Natural killer cell (primary cell): ENCODE measurements at regions not wholly inside any gene's neighbourhood (a gene's known extent, or its start where the extent isn't known, plus 50 kb on each side); places are given as distances from the start of the nearest gene placed in this dataset.

Source experiments
- ATAC-seq, 3 donors: fragments of 150-1000 bp in 2 of 3; fragments of 200-7000 bp in 1 of 3; cut with Tn5 transposase; 1 replicate in 1 of 3; 2 replicates in 2 of 3; pipeline ENCODE4 v1.10.0; 2021; ENCODE audit warnings: mild to moderate bottlenecking in 2 of 3, moderate library complexity in 2 of 3
- DNase-seq, 2 donors: peaks; one replicate each; pipeline versions ENCODE4 v3.0.0 to v3.0.0-alpha.2; 2013 to 2021; ENCODE audit warnings: mixed read lengths in 1 of 2
- H3K27ac ChIP-seq: one replicate; pipeline ENCODE4 v1.5.1; 2013; ENCODE audit warnings: mild to moderate bottlenecking, low read length
- H3K27me3 ChIP-seq: one replicate; pipeline ENCODE4 v1.6.1; 2013; ENCODE audit warnings: low read length; ENCODE audit not compliant: control insufficient read depth, insufficient read depth
- H3K36me3 ChIP-seq: one replicate; pipeline ENCODE4 v1.6.1; 2013; ENCODE audit warnings: low read length; ENCODE audit not compliant: control insufficient read depth, insufficient read depth
- H3K4me1 ChIP-seq: one replicate; pipeline ENCODE4 v1.6.1; 2013; ENCODE audit warnings: low read length; ENCODE audit not compliant: control insufficient read depth, insufficient read depth
- H3K4me3 ChIP-seq: one replicate; pipeline ENCODE4 v1.5.1; 2013; ENCODE audit warnings: low read length
- H3K9me3 ChIP-seq: one replicate; pipeline ENCODE4 v1.6.1; 2013; ENCODE audit warnings: low read length; ENCODE audit not compliant: control insufficient read depth, insufficient read depth
- H3K27ac Mint-ChIP-seq, 2 donors: one replicate each; pipeline ENCODE4 v1.8.0; 2022; ENCODE audit warnings: mild to moderate bottlenecking in 2 of 2, mixed read lengths in 2 of 2, moderate library complexity in 1 of 2
- H3K27me3 Mint-ChIP-seq, 2 donors: one replicate each; pipeline ENCODE4 v1.8.0; 2022; ENCODE audit warnings: low read depth in 2 of 2, mixed read lengths in 2 of 2
- H3K36me3 Mint-ChIP-seq: one replicate; pipeline ENCODE4 v1.8.0; 2022; ENCODE audit warnings: mixed read lengths
- H3K4me1 Mint-ChIP-seq, 2 donors: one replicate each; pipeline ENCODE4 v1.8.0; 2022; ENCODE audit warnings: mixed read lengths in 2 of 2
- H3K4me3 Mint-ChIP-seq: one replicate; pipeline ENCODE4 v1.8.0; 2022; ENCODE audit warnings: mild to moderate bottlenecking, moderate library complexity, mixed read lengths
- H3K9me3 Mint-ChIP-seq, 2 donors: one replicate each; pipeline ENCODE4 v1.8.0; 2022; ENCODE audit warnings: mixed read lengths in 2 of 2
- WGBS: methylation state at CpG from one replicate; pipeline ENCODE4 v1.1.7; 2013; ENCODE audit warnings: missing lambda C conversion rate; ENCODE audit not compliant: insufficient coverage; 5-methylcytosine and 5-hydroxymethylcytosine counted together
- intact Hi-C: fragments of 100-400 bp; cut with micrococcal nuclease; formaldehyde crosslinking; loops from one replicate; pipeline ENCODE4 v1.14.2; 2022
- TF ChIP-seq, protein P1 (sequence below): fragments of 200-600 bp; IDR thresholded peaks from one replicate; pipeline ENCODE4 v1.8.0; 2022; ENCODE audit warnings: antibody characterized with exemption

DNA sequence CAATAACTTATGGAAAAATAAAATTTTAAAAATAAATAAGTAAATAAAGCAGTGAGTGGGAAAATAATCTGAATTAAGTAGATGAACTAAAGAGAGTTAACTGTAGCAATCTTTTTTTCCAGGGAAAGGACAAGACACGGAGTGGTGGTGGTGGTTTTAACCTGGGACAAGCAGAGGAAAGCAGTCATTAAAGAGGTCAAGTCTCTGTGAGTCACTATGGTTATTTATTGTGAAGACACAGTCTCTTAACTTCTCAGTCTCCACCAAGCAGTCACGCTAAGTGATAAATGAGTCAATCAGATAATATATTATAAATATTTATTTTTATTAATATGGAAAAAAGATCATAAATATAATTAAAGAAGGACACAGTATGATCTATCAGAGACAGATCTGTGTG, 228.1 kb upstream of the MEOX2 start:
- Mint-ChIP-seq H3K9me3 (peaks cover 10 to 15% of the 10 kb centered on the region in 2 donors), H3K27ac (no peak overlapping the region)
- 93% methylated on average over 1 of the region's 2 CpGs for WGBS

DNA sequence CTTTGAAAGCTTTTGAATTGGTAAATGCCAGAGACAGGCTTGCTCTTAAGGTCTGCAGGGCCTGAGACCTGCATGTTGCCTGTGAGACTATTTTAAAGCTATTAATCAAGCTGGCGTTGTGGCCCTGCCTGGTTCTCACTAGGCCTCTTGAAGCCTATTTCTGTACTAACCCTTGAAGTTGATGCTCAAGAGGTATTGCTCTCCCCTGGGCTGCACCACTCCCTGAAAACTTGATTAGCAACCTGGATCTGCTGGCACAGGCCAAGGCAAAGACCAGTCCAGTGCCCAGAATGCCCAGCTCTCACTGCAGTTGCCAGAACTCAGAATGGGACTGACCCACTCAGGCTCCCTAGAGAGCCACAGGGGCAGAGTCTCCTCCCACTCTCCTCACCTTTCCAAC, 220.0 kb upstream of the MEOX2 start:
- 90% methylated on average over 1 of the region's 1 CpG for WGBS
- intact Hi-C loops, result no loop called here

More for the DNA sequence above, 228.1 kb upstream of the MEOX2 start:
- no peaks in the 10 kb centered on the region for H3K9me3 ChIP-seq
- H3K4me1 ChIP-seq, result no peaks in the 10 kb centered on the region
- DNase-seq (no peak), ATAC-seq (no peak)
- Mint-ChIP-seq H3K27me3 (no peaks in the 10 kb centered on the region), H3K36me3 (no peaks in the 10 kb centered on the region), H3K4me1 (no peaks in the 10 kb centered on the region), H3K4me3 (no peak overlapping the region)
- H3K27ac ChIP-seq, result no peak overlapping the region
- H3K27me3 ChIP-seq, result no peaks in the 10 kb centered on the region
- TF ChIP-seq, protein P1, sequence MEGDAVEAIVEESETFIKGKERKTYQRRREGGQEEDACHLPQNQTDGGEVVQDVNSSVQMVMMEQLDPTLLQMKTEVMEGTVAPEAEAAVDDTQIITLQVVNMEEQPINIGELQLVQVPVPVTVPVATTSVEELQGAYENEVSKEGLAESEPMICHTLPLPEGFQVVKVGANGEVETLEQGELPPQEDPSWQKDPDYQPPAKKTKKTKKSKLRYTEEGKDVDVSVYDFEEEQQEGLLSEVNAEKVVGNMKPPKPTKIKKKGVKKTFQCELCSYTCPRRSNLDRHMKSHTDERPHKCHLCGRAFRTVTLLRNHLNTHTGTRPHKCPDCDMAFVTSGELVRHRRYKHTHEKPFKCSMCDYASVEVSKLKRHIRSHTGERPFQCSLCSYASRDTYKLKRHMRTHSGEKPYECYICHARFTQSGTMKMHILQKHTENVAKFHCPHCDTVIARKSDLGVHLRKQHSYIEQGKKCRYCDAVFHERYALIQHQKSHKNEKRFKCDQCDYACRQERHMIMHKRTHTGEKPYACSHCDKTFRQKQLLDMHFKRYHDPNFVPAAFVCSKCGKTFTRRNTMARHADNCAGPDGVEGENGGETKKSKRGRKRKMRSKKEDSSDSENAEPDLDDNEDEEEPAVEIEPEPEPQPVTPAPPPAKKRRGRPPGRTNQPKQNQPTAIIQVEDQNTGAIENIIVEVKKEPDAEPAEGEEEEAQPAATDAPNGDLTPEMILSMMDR, result no peak
- H3K4me3 ChIP-seq, result no peak overlapping the region
- intact Hi-C loops, result no loop called here
- H3K36me3 ChIP-seq, result no peaks in the 10 kb centered on the region

GRCh38 chr7:15905251-15906040, 219.0 kb upstream of the MEOX2 start:
- 69% methylated on average over 8 of the region's 8 CpGs for WGBS
- no peak overlapping the region for H3K4me3 ChIP-seq
- H3K27ac ChIP-seq, result no peak overlapping the region
- no peaks in the 10 kb centered on the region for H3K27me3 Mint-ChIP-seq
- no peaks in the 10 kb centered on the region for H3K4me1 ChIP-seq
- no peak overlapping the region for H3K4me3 Mint-ChIP-seq
- ATAC-seq (no peak), DNase-seq (no peak)
- H3K4me1 Mint-ChIP-seq, result no peaks in the 10 kb centered on the region
- TF ChIP-seq, protein P1, result no peak
- no peaks in the 10 kb centered on the region for H3K36me3 Mint-ChIP-seq
- H3K9me3 Mint-ChIP-seq, result peaks cover 9 to 14% of the 10 kb centered on the region in 2 donors
- no peaks in the 10 kb centered on the region for H3K27me3 ChIP-seq
- H3K36me3 ChIP-seq, result no peaks in the 10 kb centered on the region
- no peak overlapping the region for H3K27ac Mint-ChIP-seq
- H3K9me3 ChIP-seq, result no peaks in the 10 kb centered on the region
- intact Hi-C loops, result no loop called here

More for the DNA sequence above, 220.0 kb upstream of the MEOX2 start:
- no peaks in the 10 kb centered on the region for H3K9me3 ChIP-seq
- Mint-ChIP-seq H3K4me1 (no peaks in the 10 kb centered on the region), H3K36me3 (no peaks in the 10 kb centered on the region), H3K4me3 (no peak overlapping the region), H3K27me3 (no peaks in the 10 kb centered on the region), H3K9me3 (peaks cover 9 to 14% of the 10 kb centered on the region in 2 donors), H3K27ac (no peak overlapping the region)
- H3K4me3 ChIP-seq, result no peak overlapping the region
- TF ChIP-seq, protein P1, result no peak
- H3K27ac ChIP-seq, result no peak overlapping the region
- H3K36me3 ChIP-seq, result no peaks in the 10 kb centered on the region
- no peaks in the 10 kb centered on the region for H3K4me1 ChIP-seq
- ATAC-seq, result no peak
- no peak for DNase-seq
- H3K27me3 ChIP-seq, result no peaks in the 10 kb centered on the region
